A549 (cell line): ENCODE measurements at regions not wholly inside any gene's neighbourhood (a gene's known extent, or its start where the extent isn't known, plus 50 kb on each side); places are given as distances from the start of the nearest gene placed in this dataset.

ENCODE experiments used
- ATAC-seq, 2 experiments: fragments of 200-7000 bp in 1 of 2; fragments of >200 bp in 1 of 2; cut with Nextera tagmentation in 1 of 2; cut with Tn5 transposase in 1 of 2; 3 replicates each; pipeline versions ENCODE4 v1.8.0 to v1.9.1; 2018 to 2020; ENCODE audit warnings: mild to moderate bottlenecking in 1 of 2, moderate library complexity in 1 of 2
- CTCF ChIA-PET: fragments of 300-600 bp; sonication (Branson Sonifier 250); formaldehyde crosslinking; extraction: SDS; loops from one replicate; lab custom pipeline; 2021; ENCODE audit warnings: antibody characterized with exemption, inconsistent platforms; lab: Yijun Ruan, JAX
- POLR2A ChIA-PET: fragments of 350-600 bp; formaldehyde crosslinking; extraction: SDS; loops from one replicate; lab custom pipeline; 2021; ENCODE audit warnings: antibody characterized with exemption, inconsistent platforms; lab: Yijun Ruan, JAX
- DNase-seq, 2 experiments: peaks; one replicate each; pipeline versions ENCODE4 v3.0.0 to v3.0.0-alpha.2; 2011 to 2016; ENCODE audit warnings: low read depth in 1 of 2, low spot score in 1 of 2
- FAIRE-seq: peaks from 2 replicates; lab custom pipeline; 2011; peaks lifted over from hg19 to GRCh38; lab: Jason Lieb, UNC
- H3K27ac ChIP-seq, 2 experiments: fragments of >200 bp; sonication (Bioruptor Twin); formaldehyde crosslinking; 3 replicates each; pipeline ENCODE4 v1.5.1; 2016 to 2017
- H3K4me1 ChIP-seq: fragments of >200 bp; sonication (Bioruptor Twin); formaldehyde crosslinking; 3 replicates; pipeline ENCODE4 v1.6.1; 2016
- H3K4me2 ChIP-seq: fragments of >200 bp; sonication (Bioruptor Twin); formaldehyde crosslinking; 3 replicates; pipeline ENCODE4 v1.6.1; 2016
- H3K4me3 ChIP-seq: fragments of >200 bp; sonication (Bioruptor Twin); formaldehyde crosslinking; 3 replicates; pipeline ENCODE4 v1.5.1; 2016
- H3K9me3 ChIP-seq: fragments of >200 bp; sonication (Bioruptor Twin); formaldehyde crosslinking; 3 replicates; pipeline ENCODE4 v1.6.1; 2016
- BHLHE40 ChIP-seq: IDR thresholded peaks from 2 replicates; pipeline ENCODE4 v1.6.1; 2012; ENCODE audit warnings: low read depth, low read length, inconsistent platforms
- CBX2 ChIP-seq: fragments of 200-600 bp; sonication (generic); IDR thresholded peaks from 2 replicates; pipeline ENCODE4 v1.6.1; 2016; ENCODE audit warnings: low read depth, mild to moderate bottlenecking, borderline replicate concordance
- CBX8 ChIP-seq: fragments of 200-600 bp; sonication (generic); IDR thresholded peaks from 2 replicates; pipeline ENCODE4 v1.6.1; 2016
- CHD4 ChIP-seq: fragments of 200-600 bp; sonication (generic); IDR thresholded peaks from 2 replicates; pipeline ENCODE4 v1.6.1; 2016; ENCODE audit warnings: antibody characterized with exemption, mild to moderate bottlenecking, borderline replicate concordance
- FOSL2 ChIP-seq, 2 experiments: fragments of 450-650 bp in 1 of 2; fragments of >200 bp in 1 of 2; sonication (Bioruptor Twin) in 1 of 2; formaldehyde crosslinking; IDR thresholded peaks; 2 replicates each; pipeline versions ENCODE4 v1.5.0 to v1.6.1; 2016 to 2020; ENCODE audit warnings: mild to moderate bottlenecking in 1 of 2, moderate library complexity in 1 of 2
- FOXS1 ChIP-seq: fragments of 250-450 bp; sonication (Bioruptor Pico); IDR thresholded peaks from 2 replicates; pipeline ENCODE4 v1.5.0; 2020; ENCODE audit warnings: mild to moderate bottlenecking, moderate library complexity
- HEYL ChIP-seq: fragments of 250-450 bp; sonication (Bioruptor Pico); IDR thresholded peaks from 2 replicates; pipeline ENCODE4 v1.8.0; 2021; ENCODE audit warnings: mild to moderate bottlenecking, moderate library complexity
- HOXB13 ChIP-seq: fragments of 250-450 bp; sonication (Bioruptor Pico); IDR thresholded peaks from 2 replicates; pipeline ENCODE4 v1.5.0; 2020; ENCODE audit warnings: low read depth, mild to moderate bottlenecking, moderate library complexity
- HOXB5 ChIP-seq: fragments of 250-450 bp; sonication (Bioruptor Pico); IDR thresholded peaks from 2 replicates; pipeline ENCODE4 v1.5.0; 2020; ENCODE audit warnings: mild to moderate bottlenecking, moderate library complexity
- JUNB ChIP-seq: fragments of >200 bp; sonication (Bioruptor Twin); formaldehyde crosslinking; IDR thresholded peaks from 2 replicates; pipeline ENCODE4 v1.6.1; 2016
- KDM5A ChIP-seq: fragments of 200-600 bp; sonication (generic); IDR thresholded peaks from 2 replicates; pipeline ENCODE4 v1.6.1; 2016; ENCODE audit warnings: antibody characterized with exemption, mild to moderate bottlenecking
- MAFK ChIP-seq: fragments of 450-650 bp; IDR thresholded peaks from 2 replicates; pipeline ENCODE4 v1.6.1; 2014; ENCODE audit not compliant: partially characterized antibody
- MYC ChIP-seq: IDR thresholded peaks from 2 replicates; pipeline ENCODE4 v1.6.1; 2012; ENCODE audit warnings: mild to moderate bottlenecking, inconsistent platforms, low read length, improper control_type of control experiment, borderline replicate concordance
- NPAS2 ChIP-seq: fragments of 250-450 bp; sonication (Bioruptor Pico); IDR thresholded peaks from 2 replicates; pipeline ENCODE4 v1.8.0; 2022; ENCODE audit warnings: mild to moderate bottlenecking, moderate library complexity, borderline replicate concordance
- NR3C1 ChIP-seq: fragments of >200 bp; sonication (Bioruptor Twin); formaldehyde crosslinking; IDR thresholded peaks from 3 replicates; pipeline ENCODE4 v1.6.1; 2017
- PHF8 ChIP-seq: fragments of 200-600 bp; sonication (generic); IDR thresholded peaks from 2 replicates; pipeline ENCODE4 v1.6.1; 2016; ENCODE audit warnings: low read depth, mild to moderate bottlenecking, antibody characterized with exemption, moderate library complexity, borderline replicate concordance
- POLR2A ChIP-seq: IDR thresholded peaks from 2 replicates; pipeline ENCODE4 v1.6.1; 2012; ENCODE audit warnings: mild to moderate bottlenecking, low read length
- RARB ChIP-seq: fragments of 250-450 bp; sonication (Bioruptor Pico); IDR thresholded peaks from 2 replicates; pipeline ENCODE4 v1.8.0; 2021; ENCODE audit warnings: mild to moderate bottlenecking, moderate library complexity
- RCOR1 ChIP-seq: fragments of 150-350 bp; IDR thresholded peaks from 2 replicates; pipeline ENCODE4 v1.6.1; 2014; ENCODE audit warnings: antibody characterized with exemption, low read length, low read depth
- RFX5 ChIP-seq: fragments of 450-650 bp; IDR thresholded peaks from 2 replicates; pipeline ENCODE4 v1.7.1; 2014; ENCODE audit warnings: antibody characterized with exemption, mild to moderate bottlenecking, moderate library complexity
- SMC3 ChIP-seq: fragments of >200 bp; sonication (Bioruptor Twin); formaldehyde crosslinking; IDR thresholded peaks from 3 replicates; pipeline ENCODE4 v1.6.1; 2018; ENCODE audit warnings: inconsistent platforms
- TP53 ChIP-seq: fragments of 250-450 bp; sonication (Bioruptor Pico); IDR thresholded peaks from 2 replicates; pipeline ENCODE4 v1.5.0; 2021; ENCODE audit warnings: mild to moderate bottlenecking, moderate library complexity
- ZFP36 ChIP-seq: fragments of 450-650 bp; IDR thresholded peaks from 2 replicates; pipeline ENCODE4 v1.6.1; 2014; ENCODE audit warnings: borderline replicate concordance; ENCODE audit not compliant: partially characterized antibody
- ZSCAN20 ChIP-seq: fragments of 250-450 bp; sonication (Bioruptor Pico); IDR thresholded peaks from 2 replicates; pipeline ENCODE4 v1.8.0; 2022; ENCODE audit warnings: mild to moderate bottlenecking, moderate library complexity
- WGBS: methylation state at CpG from one replicate; pipeline ENCODE4 v1.1.6; 2017; ENCODE audit errors: missing lambda C conversion rate; 5-methylcytosine and 5-hydroxymethylcytosine counted together
- TF ChIP-seq, protein P1 (sequence below): fragments of >200 bp; sonication (Bioruptor Twin); formaldehyde crosslinking; IDR thresholded peaks from 3 replicates; pipeline ENCODE4 v1.6.1; 2016
- TF ChIP-seq, protein P2 (sequence below): fragments of >200 bp; sonication (Bioruptor Twin); formaldehyde crosslinking; IDR thresholded peaks from 3 replicates; pipeline ENCODE4 v1.5.1; 2016
- TF ChIP-seq, protein P3 (sequence below): fragments of >200 bp; sonication (Bioruptor Twin); formaldehyde crosslinking; IDR thresholded peaks from 2 replicates; pipeline ENCODE4 v1.6.1; 2016
- TF ChIP-seq, protein P4 (sequence below): IDR thresholded peaks from 2 replicates; pipeline ENCODE4 v1.6.1; 2012
- TF ChIP-seq, protein P5 (sequence below): fragments of 250-450 bp; sonication (Bioruptor Pico); IDR thresholded peaks from 2 replicates; pipeline ENCODE4 v1.5.0; 2020; ENCODE audit warnings: low read depth, mild to moderate bottlenecking, moderate library complexity

DNA sequence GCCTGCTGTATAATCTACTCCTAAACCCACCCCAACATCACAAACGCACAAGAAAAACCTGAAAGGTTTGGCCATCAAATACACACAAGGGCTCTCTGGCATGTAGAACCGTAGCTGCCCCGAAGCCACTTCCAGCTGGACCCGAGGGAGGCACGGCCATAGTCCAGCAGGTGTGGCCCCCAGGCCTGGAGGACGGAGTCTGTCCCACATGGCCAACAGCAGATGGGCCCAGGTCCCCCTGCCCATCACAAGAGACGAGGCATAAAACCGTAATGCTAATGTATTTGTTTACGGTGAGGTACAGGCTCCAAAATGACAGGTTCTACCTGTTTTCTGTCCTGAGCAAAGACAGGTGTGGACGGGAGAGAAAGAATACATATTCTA is 234.2 kb downstream of the SYK start (continued):
- TF ChIP-seq HOXB5 (CRISPR knock-in tag) (no peak), CHD4 (no peak)

DNA sequence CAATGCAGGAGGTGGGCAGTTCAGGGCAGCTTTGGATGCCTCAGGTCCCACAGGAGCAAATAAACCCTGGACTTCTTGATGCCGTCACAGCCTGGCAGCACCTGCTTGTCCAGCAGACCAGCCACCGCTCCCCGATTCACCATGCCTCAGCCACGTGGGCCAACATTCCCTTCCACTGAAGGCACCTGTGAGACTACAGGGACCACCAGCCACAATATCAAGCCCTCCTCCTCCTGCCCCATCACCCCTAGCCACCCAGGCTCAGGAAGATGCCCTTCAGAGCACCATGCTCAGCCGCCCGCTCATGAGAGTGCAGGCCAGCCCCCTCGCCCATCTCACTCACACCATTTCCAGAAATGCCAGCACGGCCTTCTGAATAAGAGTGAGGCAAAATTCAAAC is 234.7 kb downstream of the SYK start:
- FAIRE-seq (no peak), ATAC-seq (no peak), DNase-seq (no peak)
- peak overlapping the region; percentile 60 to 89; a peak in 4 of 6 replicates for H3K27ac ChIP-seq
- CTCF ChIA-PET = interaction anchor here (0.7 to 3.2 kb wide), 24 partner anchors 8 to 708 kb away, joined by 3 to 41 read pairs (median 7); no protein-coding TSS in a partner anchor
- no peaks in the 10 kb centered on the region for H3K9me3 ChIP-seq
- H3K4me2 ChIP-seq = no peak overlapping the region; the same call in 2 of the 3 replicates
- no peak for TF ChIP-seq FOXS1
- no peak for TF ChIP-seq HOXB5 (CRISPR knock-in tag)
- TF ChIP-seq NR3C1 = no peak
- TF ChIP-seq SMC3 = no peak
- TF ChIP-seq BHLHE40 = no peak
- TF ChIP-seq HOXB13 (CRISPR knock-in tag) = no peak
- TF ChIP-seq, protein P1, sequence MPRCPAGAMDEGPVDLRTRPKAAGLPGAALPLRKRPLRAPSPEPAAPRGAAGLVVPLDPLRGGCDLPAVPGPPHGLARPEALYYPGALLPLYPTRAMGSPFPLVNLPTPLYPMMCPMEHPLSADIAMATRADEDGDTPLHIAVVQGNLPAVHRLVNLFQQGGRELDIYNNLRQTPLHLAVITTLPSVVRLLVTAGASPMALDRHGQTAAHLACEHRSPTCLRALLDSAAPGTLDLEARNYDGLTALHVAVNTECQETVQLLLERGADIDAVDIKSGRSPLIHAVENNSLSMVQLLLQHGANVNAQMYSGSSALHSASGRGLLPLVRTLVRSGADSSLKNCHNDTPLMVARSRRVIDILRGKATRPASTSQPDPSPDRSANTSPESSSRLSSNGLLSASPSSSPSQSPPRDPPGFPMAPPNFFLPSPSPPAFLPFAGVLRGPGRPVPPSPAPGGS = no peak
- TF ChIP-seq TP53 (CRISPR knock-in tag) = no peak
- no peak for TF ChIP-seq POLR2A
- no peak for TF ChIP-seq MYC
- TF ChIP-seq KDM5A = no peak
- TF ChIP-seq MAFK = no peak
- TF ChIP-seq PHF8 = no peak
- TF ChIP-seq, protein P2, sequence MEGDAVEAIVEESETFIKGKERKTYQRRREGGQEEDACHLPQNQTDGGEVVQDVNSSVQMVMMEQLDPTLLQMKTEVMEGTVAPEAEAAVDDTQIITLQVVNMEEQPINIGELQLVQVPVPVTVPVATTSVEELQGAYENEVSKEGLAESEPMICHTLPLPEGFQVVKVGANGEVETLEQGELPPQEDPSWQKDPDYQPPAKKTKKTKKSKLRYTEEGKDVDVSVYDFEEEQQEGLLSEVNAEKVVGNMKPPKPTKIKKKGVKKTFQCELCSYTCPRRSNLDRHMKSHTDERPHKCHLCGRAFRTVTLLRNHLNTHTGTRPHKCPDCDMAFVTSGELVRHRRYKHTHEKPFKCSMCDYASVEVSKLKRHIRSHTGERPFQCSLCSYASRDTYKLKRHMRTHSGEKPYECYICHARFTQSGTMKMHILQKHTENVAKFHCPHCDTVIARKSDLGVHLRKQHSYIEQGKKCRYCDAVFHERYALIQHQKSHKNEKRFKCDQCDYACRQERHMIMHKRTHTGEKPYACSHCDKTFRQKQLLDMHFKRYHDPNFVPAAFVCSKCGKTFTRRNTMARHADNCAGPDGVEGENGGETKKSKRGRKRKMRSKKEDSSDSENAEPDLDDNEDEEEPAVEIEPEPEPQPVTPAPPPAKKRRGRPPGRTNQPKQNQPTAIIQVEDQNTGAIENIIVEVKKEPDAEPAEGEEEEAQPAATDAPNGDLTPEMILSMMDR = no peak
- POLR2A ChIA-PET = interaction anchor here (1.1 to 1.9 kb wide), 2 partner anchors 161 to 388 kb away, joined by 3 to 19 read pairs; partner anchors contain the start of gene NFIL3
- 92% methylated on average over 8 of the region's 8 CpGs for WGBS
- peaks cover 21% of the 10 kb centered on the region for H3K4me1 ChIP-seq
- no peak overlapping the region for H3K4me3 ChIP-seq

DNA sequence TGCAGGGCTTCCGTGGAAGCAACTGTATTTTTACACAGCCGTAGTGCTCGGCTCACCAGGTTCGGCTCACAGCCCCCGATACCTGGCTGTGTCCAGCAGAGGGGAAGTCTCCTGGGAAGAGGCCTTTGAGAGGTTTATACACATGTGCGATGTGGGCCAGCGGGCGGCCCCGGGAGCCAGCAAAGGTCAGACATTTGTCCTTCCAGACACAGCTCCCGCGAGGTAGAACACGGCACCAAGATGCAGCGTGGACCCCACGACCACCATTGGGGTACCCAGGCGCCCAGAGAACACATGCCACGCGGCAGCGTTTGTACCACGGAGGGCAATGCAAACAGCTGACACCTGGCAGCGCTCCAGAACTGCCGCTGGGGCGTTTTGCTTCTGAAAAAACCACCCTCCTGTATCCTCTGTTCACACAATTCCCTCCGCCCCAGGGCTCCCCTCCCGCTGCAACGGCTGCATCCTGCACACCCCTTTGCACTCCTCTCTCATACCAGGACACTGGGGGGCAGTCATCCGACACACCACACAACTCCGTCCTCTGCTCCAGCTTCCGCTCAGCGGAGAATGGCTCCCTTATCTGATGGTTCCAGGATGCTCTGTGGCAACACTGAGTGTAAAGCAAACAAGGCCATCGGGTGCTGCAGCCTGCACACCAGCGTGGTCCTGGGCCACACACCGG is 235.3 kb downstream of the SYK start:
- ATAC-seq (peak; percentile 96 to 98), DNase-seq (peak; percentile 77 to 91), FAIRE-seq (peak; percentile 67)
- H3K4me1 ChIP-seq = peaks cover 21% of the 10 kb centered on the region
- WGBS = 41% methylated on average over 26 of the region's 32 CpGs
- H3K27ac ChIP-seq = peak overlapping the region; percentile 66 to 89
- H3K9me3 ChIP-seq = no peaks in the 10 kb centered on the region
- no peak overlapping the region for H3K4me3 ChIP-seq
- CTCF ChIA-PET = interaction anchor here (0.6 to 2.7 kb wide), 45 partner anchors 8 to 707 kb away, joined by 3 to 41 read pairs (median 4); partner anchors contain the start of gene AUH
- H3K4me2 ChIP-seq = peak overlapping the region; percentile 68
- POLR2A ChIA-PET = interaction anchor here (0.6 to 1.9 kb wide), 8 partner anchors 25 to 396 kb away, joined by 3 to 19 read pairs (median 4); partner anchors contain the start of gene NFIL3
- no peak for TF ChIP-seq HEYL (CRISPR knock-in tag)
- TF ChIP-seq, protein P3, sequence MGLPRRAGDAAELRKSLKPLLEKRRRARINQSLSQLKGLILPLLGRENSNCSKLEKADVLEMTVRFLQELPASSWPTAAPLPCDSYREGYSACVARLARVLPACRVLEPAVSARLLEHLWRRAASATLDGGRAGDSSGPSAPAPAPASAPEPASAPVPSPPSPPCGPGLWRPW = no peak
- no peak for TF ChIP-seq RARB (CRISPR knock-in tag)
- TF ChIP-seq, protein P2 = peak; percentile 75
- TF ChIP-seq ZSCAN20 (CRISPR knock-in tag) = no peak
- no peak for TF ChIP-seq RCOR1
- no peak for TF ChIP-seq CBX8
- TF ChIP-seq NPAS2 (CRISPR knock-in tag) = no peak
- no peak for TF ChIP-seq ZFP36
- TF ChIP-seq, protein P4, sequence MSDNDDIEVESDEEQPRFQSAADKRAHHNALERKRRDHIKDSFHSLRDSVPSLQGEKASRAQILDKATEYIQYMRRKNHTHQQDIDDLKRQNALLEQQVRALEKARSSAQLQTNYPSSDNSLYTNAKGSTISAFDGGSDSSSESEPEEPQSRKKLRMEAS = peak; percentile 71
- TF ChIP-seq JUNB = peak; percentile 11; the same call in 1 of the 2 replicates
- TF ChIP-seq RFX5 = no peak
- no peak for TF ChIP-seq CBX2
- no peak for TF ChIP-seq FOSL2 (IDR thresholded peaks at IDR 0.05)
- TF ChIP-seq FOSL2 (CRISPR knock-in tag; IDR thresholded peaks at IDR 0.05) = peak; percentile 29
- no peak for TF ChIP-seq BHLHE40
- TF ChIP-seq SMC3 = peak; percentile 95
- TF ChIP-seq, protein P5, sequence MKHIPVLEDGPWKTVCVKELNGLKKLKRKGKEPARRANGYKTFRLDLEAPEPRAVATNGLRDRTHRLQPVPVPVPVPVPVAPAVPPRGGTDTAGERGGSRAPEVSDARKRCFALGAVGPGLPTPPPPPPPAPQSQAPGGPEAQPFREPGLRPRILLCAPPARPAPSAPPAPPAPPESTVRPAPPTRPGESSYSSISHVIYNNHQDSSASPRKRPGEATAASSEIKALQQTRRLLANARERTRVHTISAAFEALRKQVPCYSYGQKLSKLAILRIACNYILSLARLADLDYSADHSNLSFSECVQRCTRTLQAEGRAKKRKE (CRISPR knock-in tag) = no peak
- TF ChIP-seq HOXB13 (CRISPR knock-in tag) = no peak
